GM20000 (cell line): ENCODE measurements at regions not wholly inside any gene's neighbourhood (a gene's known extent, or its start where the extent isn't known, plus 50 kb on each side); places are given as distances from the start of the nearest gene placed in this dataset.

Experiments used
- DNase-seq: peaks from one replicate; pipeline ENCODE4 v3.0.0; 2012; ENCODE audit warnings: low spot score
- TF ChIP-seq, protein P1 (sequence below): IDR thresholded peaks from 2 replicates; pipeline ENCODE4 v1.5.1; 2012; ENCODE audit warnings: mild to moderate bottlenecking, control low read depth; ENCODE audit errors: extremely low read depth, missing control alignments

DNA sequence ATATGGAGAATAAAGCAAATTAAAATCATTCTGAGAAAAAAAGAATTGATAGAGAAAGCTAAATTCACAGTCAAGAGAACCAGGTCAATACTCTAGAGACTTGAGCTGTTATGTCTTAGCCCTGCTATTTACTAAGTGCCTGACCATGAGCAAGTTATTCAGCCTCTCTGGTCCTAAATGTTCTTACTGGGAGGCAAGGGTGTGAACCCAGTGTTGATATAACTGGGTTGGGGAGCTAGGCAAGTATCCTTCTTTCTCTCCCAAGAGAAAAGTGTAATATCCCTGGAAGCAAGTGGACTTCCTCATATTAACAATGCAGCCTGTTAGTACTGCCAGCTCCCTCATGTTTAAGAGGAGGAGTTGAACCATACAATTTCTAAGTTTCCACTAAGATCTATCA lies 488.9 kb upstream of the RASGRP1 start:
- TF ChIP-seq, protein P1, sequence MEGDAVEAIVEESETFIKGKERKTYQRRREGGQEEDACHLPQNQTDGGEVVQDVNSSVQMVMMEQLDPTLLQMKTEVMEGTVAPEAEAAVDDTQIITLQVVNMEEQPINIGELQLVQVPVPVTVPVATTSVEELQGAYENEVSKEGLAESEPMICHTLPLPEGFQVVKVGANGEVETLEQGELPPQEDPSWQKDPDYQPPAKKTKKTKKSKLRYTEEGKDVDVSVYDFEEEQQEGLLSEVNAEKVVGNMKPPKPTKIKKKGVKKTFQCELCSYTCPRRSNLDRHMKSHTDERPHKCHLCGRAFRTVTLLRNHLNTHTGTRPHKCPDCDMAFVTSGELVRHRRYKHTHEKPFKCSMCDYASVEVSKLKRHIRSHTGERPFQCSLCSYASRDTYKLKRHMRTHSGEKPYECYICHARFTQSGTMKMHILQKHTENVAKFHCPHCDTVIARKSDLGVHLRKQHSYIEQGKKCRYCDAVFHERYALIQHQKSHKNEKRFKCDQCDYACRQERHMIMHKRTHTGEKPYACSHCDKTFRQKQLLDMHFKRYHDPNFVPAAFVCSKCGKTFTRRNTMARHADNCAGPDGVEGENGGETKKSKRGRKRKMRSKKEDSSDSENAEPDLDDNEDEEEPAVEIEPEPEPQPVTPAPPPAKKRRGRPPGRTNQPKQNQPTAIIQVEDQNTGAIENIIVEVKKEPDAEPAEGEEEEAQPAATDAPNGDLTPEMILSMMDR = no peak
- no peak for DNase-seq

DNA sequence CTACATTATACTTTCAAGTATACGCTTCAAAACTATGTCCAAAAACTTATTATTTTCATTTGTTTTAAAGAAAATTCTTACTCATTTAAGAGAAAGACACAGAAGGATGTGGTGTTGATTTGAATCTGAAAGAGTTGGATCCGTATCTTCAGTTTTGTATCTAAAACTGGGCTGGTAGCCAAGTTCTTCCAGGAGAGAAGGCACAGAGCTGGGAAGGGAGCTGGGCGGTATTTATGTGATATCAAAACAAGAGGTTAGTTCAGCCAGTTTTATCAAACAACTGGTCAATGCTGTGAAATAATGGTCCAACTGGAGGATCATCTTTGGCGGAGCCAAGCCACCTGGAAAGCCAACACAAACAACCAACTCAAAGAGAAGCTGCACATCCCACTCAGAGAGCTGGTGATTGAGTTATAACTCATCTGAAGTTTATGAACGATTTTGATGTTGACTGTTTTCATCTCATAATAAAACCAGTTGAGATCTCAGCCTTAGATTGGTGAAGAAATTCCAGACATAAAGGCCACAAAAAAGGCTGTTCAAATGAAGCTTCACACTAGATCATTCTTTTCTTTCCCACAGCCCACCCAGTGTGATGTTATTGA lies 489.6 kb upstream of the RASGRP1 start:
- TF ChIP-seq, protein P1 = no peak
- DNase-seq = no peak

DNA sequence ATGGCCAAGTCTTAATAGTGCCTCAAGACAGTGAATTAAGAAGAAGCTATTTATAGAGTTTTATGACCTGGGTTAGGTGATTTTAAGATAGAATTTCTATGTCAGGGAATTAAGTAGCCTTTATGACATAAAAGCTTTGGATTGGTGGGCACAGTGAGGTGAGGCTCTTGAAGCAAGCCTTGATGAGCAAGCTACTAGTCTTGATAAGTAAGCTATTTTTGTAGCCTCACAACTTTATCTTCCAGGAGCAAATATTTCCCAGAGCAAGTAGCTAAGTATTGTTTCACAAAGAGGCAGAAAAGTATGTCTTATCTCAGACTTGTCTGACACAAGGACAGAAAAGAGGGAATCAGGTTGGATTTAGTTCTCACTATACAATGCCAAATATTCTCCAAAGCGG lies 491.7 kb upstream of the RASGRP1 start:
- no peak for DNase-seq

DNA sequence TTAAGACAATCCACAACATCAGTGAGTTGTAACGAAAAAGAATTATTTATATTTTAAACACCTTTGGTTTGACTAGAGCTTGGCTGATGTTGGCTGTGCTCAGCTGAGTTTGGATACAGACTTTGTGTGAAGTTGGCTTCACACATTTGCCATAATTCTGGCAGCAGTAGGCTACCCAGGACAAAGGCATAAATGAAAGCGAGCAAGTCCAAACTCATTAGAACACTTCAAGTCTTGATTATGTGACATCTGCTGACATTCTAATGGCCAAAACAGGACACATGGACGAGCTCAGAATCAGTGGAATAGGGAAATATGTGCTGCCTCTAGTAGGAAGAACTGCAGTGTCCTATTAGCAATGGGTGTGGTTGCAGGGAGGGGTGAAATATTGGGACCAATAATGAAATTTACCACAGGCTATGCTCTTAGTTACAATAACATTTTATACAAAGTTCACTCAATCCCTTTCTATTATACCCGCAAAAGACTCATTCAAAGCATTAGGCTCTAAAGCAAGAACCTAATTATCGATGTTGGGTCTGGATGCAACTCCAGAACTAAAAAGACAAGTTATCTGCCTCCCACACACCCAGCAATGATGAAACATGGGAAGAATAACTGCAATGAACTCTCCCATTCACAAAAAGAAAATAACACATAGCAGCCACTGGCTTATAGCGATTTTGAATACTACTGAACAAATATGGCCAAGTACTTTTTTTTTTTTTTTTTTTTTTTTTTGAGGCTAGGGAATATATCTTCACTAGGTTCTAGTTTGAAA lies 493.9 kb upstream of the RASGRP1 start:
- TF ChIP-seq, protein P1 = no peak
- no peak for DNase-seq

More for the DNA sequence above, 491.7 kb upstream of the RASGRP1 start:
- TF ChIP-seq, protein P1 = no peak

DNA sequence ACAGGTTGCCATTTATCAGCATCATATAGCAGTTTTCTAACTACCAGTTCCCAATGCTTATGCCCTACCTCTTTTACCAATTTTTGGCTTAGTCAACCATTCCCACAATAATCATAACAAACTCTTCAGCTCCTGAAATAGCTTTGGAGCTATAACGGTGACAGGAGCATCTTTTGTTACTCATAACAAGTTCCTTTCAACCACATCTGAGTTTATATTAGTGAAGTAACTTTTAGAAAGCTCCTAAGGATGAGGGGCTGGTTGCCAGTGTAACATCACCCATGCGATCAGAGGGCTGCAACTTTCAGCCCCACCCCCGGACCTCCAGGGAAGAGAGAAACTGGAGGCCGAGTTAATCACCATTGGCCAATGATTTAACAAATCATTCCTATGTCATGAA lies 495.3 kb upstream of the RASGRP1 start:
- TF ChIP-seq, protein P1 = no peak
- DNase-seq = no peak

DNA sequence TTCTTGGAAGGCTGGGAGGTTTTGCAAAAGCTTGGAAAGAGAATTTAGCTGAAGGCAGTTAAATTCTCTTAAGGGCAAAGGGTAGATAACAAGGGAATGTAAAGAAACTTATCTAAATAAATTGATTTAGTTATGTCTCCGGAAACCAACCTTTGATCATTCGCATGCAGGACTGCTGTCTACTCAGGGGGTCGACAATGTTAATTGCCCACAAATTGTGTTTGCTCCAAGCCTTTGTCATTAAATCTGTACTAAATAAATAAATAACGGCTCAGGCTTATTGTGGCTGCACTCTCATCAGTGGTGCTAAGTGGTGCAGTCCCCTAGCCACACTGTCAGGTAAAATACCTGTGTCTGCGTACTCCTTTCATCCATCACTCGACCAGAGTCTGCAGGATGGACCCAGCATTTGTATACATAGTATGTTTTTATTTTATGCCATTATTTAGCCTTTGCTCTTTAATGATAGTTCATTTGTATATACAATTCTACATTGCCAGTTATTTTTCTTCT lies 497.4 kb upstream of the RASGRP1 start:
- no peak for DNase-seq
- TF ChIP-seq, protein P1 = no peak

DNA sequence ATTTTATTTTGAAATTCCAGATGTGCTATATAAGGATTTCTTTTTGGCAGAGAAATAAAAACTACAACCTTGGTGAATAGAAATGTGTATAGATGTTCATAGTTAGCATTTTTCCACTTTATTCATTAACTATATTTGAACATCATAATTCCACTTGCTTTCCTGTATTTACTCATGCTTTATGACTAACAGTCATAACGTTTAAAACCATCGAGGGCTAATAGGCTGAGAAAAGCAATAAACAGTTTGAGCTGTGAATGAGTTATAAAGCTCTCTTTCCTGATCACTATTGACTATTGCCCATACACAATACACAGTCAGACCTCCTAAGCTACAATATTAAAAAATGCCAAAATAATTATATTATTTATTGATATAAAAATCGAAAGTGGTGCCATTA lies 502.1 kb upstream of the RASGRP1 start:
- DNase-seq = no peak
- TF ChIP-seq, protein P1 = no peak
